T-helper 1 cell treated with Interleukin-12 subunit alpha and Interleukin-12 subunit beta and Interleukin-4 antibody, amounts not matched to agents 30 μg/mL and 1 μg/mL, for 36 hours (primary cell): ENCODE measurements at regions not wholly inside any gene's neighbourhood (a gene's known extent, or its start where the extent isn't known, plus 50 kb on each side); places are given as distances from the start of the nearest gene placed in this dataset.
"Not testable (repeated sequence)": the region's sequence is repeated elsewhere in the genome, so short reads cannot be mapped to it uniquely, and the experiment has no call there.

Source experiments
- H3K27ac Mint-ChIP-seq: one replicate; pipeline ENCODE4 v1.8.0; 2021; ENCODE audit warnings: mild to moderate bottlenecking, mixed read lengths
- H3K27me3 Mint-ChIP-seq: one replicate; pipeline ENCODE4 v1.8.0; 2021; ENCODE audit warnings: low read depth, mixed read lengths
- H3K36me3 Mint-ChIP-seq: one replicate; pipeline ENCODE4 v1.8.0; 2021; ENCODE audit warnings: low read depth, mixed read lengths
- H3K4me1 Mint-ChIP-seq: one replicate; pipeline ENCODE4 v1.8.0; 2021; ENCODE audit warnings: low read depth, mixed read lengths
- H3K4me3 Mint-ChIP-seq: one replicate; pipeline ENCODE4 v1.8.0; 2021; ENCODE audit warnings: mild to moderate bottlenecking, moderate library complexity, mixed read lengths
- H3K9me3 Mint-ChIP-seq: one replicate; pipeline ENCODE4 v1.8.0; 2021; ENCODE audit warnings: mixed read lengths

DNA sequence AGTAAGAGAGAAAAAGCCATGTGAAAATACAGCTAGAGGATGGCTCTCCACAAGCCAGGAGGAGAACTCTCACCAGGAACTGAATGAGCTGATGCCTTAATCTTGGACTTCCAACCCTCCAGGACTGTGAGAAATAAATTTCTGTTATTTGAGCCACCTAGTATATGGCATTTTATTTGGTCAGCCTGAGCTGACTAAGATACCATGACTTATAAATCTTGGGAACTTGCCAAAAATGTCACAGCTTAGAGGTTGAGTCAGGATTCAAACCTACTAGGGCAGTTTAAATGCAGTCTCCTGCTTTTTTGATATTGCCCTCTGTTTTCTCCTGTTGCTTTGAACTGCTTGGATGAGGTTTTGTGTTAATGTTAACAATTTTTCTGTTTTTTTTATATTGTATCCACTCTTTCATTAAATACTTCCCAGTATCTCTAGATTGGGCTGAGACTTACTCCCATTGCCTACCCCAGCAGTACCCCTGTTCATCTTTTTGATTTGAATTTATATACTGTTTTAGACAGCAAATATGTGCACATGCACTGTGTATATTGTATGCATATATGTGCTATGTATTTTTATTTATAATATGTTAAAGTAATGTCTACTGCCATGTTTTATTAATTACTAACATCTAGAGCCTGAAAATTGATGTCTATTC, 1223.2 kb downstream of the OTOL1 start:
- Mint-ChIP-seq H3K36me3 (no peaks in the 10 kb centered on the region), H3K27ac (no peak overlapping the region)

DNA sequence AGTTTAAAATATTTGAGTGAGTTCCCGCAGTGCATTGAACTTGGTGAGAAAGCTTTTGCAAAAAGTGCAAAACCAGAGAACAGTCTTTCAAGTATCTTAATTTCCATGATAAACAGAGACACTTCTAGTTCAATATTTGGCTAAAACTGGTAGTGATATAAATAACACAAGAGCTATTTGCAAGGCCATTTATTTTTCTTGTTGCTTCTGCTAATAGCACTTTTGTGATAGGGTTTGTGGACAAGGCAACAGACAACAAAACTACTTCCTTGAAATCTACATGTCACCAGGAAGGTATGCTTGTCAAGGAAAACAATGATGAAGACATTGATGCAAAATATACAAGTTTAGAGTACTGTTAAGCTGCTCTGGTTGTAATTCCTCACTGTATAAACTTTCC, 1225.1 kb downstream of the OTOL1 start:
- H3K9me3 Mint-ChIP-seq = no peaks in the 10 kb centered on the region
- H3K36me3 Mint-ChIP-seq = no peaks in the 10 kb centered on the region
- no peaks in the 10 kb centered on the region for H3K4me1 Mint-ChIP-seq
- no peak overlapping the region for H3K4me3 Mint-ChIP-seq
- no peaks in the 10 kb centered on the region for H3K27me3 Mint-ChIP-seq
- H3K27ac Mint-ChIP-seq = no peak overlapping the region

More for the DNA sequence above, 1223.2 kb downstream of the OTOL1 start:
- Mint-ChIP-seq H3K9me3 (no peaks in the 10 kb centered on the region), H3K27me3 (no peaks in the 10 kb centered on the region), H3K4me3 (no peak overlapping the region), H3K4me1 (no peaks in the 10 kb centered on the region)

DNA sequence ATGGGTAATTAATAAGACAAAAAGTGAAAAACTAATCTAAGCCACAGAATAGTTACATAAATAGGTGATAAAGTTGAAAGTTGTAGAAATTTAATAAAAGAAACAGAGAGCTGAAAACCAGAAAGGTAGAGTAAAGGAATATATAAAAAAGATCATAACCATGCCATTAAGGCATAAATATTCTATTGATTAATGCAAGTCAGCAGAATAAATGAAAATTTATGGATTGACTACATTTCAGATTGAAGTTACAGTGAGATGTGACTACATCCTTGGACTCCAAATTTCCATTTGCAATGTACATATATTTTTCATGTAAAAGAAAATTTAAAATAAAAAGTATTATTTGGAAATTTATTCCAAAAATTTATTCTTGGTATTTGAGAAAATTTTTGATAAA, 1225.7 kb downstream of the OTOL1 start:
- no peak overlapping the region for H3K27ac Mint-ChIP-seq
- H3K9me3 Mint-ChIP-seq = no peaks in the 10 kb centered on the region
- H3K36me3 Mint-ChIP-seq = no peaks in the 10 kb centered on the region
- H3K4me1 Mint-ChIP-seq = no peaks in the 10 kb centered on the region
- no peaks in the 10 kb centered on the region for H3K27me3 Mint-ChIP-seq
- no peak overlapping the region for H3K4me3 Mint-ChIP-seq

DNA sequence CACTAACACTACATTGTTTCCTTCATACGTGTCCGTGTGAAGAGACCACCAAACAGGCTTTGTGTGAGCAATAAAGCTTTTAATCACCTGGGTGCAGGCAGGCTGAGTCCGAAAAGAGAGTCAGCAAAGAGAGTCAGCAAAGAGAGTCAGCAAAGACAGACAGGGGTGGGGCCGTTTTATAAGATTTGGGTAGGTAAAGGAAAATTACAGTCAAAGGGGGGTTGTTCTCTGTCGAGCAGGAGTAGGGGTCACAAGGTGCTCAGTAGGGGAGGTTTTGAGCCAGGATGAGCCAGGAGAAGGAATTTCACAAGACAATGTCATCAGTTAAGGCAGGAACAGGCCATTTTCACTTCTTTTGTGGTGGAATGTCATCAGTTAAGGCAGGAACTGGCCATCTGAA, 1226.2 kb downstream of the OTOL1 start:
- H3K27ac Mint-ChIP-seq, H3K9me3 Mint-ChIP-seq, H3K4me1 Mint-ChIP-seq, H3K36me3 Mint-ChIP-seq, H3K4me3 Mint-ChIP-seq, H3K27me3 Mint-ChIP-seq: not testable (repeated sequence)

DNA sequence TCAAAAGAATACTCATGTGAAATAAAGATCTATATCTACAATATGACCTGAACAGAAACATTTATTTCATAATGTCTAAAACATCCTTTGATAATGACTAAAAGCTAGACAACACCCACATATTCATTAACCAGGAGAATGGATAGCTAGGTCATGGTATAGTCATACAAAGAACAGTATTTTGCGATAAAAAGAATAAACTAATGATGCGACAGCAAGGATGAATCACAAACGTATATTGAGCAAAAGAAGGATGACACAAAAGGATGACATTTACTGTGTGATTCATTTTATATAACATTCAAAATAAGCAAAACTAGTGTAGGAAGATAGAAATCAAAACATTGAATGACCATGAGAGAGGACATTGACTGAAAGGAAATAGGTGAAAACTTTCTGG, 1233.1 kb downstream of the OTOL1 start:
- H3K4me3 Mint-ChIP-seq = no peak overlapping the region
- peaks cover 4% of the 10 kb centered on the region for H3K9me3 Mint-ChIP-seq
- H3K27me3 Mint-ChIP-seq = no peaks in the 10 kb centered on the region
- no peaks in the 10 kb centered on the region for H3K36me3 Mint-ChIP-seq
- H3K4me1 Mint-ChIP-seq = no peaks in the 10 kb centered on the region
- no peak overlapping the region for H3K27ac Mint-ChIP-seq

DNA sequence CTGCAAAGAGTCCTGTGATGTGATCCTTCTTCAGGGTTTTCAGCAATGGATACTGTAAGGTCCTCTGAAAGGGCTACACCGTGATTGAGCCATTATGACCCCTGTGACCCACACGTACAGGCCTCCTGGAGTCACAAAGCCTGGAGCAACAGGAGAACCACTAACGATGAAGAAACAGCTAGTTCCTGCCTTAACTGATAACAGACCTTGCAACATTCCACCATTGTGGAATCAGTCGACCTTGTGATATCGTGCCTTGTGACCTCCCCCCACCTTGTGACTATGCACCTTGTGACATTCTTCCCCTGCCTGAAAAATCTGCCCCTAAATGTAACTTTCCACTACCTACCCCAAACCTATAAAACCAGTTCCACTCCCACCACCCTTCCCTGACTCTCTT, 1235.4 kb downstream of the OTOL1 start:
- H3K9me3 Mint-ChIP-seq, H3K27ac Mint-ChIP-seq, H3K4me3 Mint-ChIP-seq, H3K27me3 Mint-ChIP-seq, H3K36me3 Mint-ChIP-seq, H3K4me1 Mint-ChIP-seq: not testable (repeated sequence)

DNA sequence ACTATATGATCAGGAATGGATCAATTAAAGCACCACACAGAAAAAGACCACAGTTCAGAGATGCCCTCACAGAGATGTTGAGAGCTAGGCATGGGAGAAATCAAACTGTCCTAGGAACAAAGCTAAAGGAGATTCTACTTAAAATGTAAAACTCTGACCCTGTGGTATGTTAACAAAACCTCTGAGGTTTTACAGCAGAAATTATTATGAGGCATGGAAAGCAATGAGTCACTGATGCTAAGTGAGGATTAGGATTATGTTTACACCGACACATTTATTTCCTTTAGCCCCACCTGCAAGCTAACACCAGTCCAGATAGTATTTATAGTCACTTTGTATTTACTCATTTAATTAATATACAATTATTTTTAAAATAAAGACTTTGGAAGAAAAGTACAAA, 1242.2 kb downstream of the OTOL1 start:
- Mint-ChIP-seq H3K4me1 (no peaks in the 10 kb centered on the region), H3K27me3 (no peaks in the 10 kb centered on the region), H3K9me3 (no peaks in the 10 kb centered on the region)

DNA sequence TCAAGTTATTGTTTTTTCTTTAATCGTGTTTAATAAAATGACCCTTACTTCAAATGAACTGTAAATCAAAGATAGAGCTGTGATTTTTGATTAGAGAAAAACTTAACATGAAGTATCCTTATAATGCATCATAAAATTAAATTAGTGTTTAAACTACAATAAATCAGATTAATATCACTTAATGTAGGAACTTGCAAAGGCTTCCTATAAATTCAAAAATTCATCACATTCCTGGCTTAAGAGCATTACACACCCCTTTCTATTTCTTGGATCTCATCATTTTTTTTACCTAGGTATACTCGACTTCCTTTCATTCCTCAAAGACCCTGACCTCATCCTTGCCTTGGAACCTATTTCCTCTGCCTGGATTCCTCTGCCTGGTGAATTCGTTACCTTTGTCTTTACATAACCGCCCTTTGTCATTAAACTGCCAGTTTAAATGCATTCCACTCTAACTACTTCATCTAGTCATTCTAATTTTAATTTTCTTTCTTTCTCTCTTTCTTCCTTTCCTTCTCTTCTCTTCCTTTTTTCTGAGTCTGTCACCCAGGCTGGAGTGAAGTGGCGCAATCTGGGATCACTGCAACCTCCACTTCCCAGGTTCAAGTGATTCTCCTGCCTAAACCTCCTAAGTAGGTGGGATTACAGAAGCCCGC, 1244.5 kb downstream of the OTOL1 start:
- no peak overlapping the region for H3K4me3 Mint-ChIP-seq
- no peaks in the 10 kb centered on the region for H3K36me3 Mint-ChIP-seq
- no peaks in the 10 kb centered on the region for H3K9me3 Mint-ChIP-seq
- no peaks in the 10 kb centered on the region for H3K27me3 Mint-ChIP-seq
- no peak overlapping the region for H3K27ac Mint-ChIP-seq
- no peaks in the 10 kb centered on the region for H3K4me1 Mint-ChIP-seq

More for the DNA sequence above, 1242.2 kb downstream of the OTOL1 start:
- Mint-ChIP-seq H3K36me3 (no peaks in the 10 kb centered on the region), H3K4me3 (no peak overlapping the region), H3K27ac (no peak overlapping the region)

DNA sequence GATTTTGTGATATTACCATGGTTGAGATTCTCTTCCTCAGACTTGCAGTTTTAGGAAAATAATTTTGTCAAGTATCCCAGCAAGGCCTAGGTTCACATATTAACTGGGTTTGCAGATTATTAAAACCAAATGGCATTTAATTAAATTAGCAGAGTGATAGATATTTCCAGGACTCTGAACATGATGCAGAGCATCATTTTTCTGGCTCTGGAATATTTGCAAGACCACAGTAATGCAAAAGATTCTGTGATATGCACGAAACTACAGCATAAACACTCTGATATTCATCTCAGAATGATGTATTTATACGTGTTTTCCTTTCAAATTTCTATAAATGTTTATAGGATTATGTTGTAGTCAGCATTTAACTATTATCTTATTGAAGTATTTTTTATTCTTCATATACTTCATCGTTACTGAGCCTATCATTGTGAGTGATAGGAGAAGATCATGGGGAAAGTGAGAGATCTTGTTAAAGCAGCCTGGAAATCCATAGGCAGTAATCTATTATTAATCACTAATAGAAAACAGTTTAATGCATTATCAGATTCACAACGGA, 1245.6 kb downstream of the OTOL1 start:
- Mint-ChIP-seq H3K4me3 (no peak overlapping the region), H3K36me3 (no peaks in the 10 kb centered on the region), H3K9me3 (peaks cover under 1% of the 10 kb centered on the region), H3K4me1 (no peaks in the 10 kb centered on the region), H3K27ac (no peak overlapping the region), H3K27me3 (no peaks in the 10 kb centered on the region)

DNA sequence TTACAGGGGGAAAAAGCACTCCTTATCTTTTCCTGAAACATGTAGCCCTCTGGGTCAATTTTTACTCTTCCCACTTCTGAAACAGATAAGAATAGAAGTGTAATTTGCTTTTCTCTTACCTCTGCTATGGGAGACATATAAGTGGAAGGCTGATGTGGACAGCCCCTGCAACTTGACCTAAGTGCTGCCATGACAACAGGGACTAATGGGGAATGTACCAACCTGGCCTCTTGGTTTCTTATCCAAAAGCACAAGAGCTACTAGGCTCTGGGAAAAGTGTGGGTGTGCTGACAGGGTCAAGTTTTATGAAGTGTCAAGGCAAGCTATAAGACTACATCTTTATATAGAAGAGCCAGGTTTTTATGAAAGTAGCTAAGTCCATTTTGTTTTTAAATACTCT, 1246.5 kb downstream of the OTOL1 start:
- H3K27me3 Mint-ChIP-seq = no peaks in the 10 kb centered on the region
- H3K4me1 Mint-ChIP-seq = no peaks in the 10 kb centered on the region
- no peak overlapping the region for H3K4me3 Mint-ChIP-seq
- peaks cover 3% of the 10 kb centered on the region for H3K9me3 Mint-ChIP-seq
- H3K36me3 Mint-ChIP-seq = no peaks in the 10 kb centered on the region
- no peak overlapping the region for H3K27ac Mint-ChIP-seq

DNA sequence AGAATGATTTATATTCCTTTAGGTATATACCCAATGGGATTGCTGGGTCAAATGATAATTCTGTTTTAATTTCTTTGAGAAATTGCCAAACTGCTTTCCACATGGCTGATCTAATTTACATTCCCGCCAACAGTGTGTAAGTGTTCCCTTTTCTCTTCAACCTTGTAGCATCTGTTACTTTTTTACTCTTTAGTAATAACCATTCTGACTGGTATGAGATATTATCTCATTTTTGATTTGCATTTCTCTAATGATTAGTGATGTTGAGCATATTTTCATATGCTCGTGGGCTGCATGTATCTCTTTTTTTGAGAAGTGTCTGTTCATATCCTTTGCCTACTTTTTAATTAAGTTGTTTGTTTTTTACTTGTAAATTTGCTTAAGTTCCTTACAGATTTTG, 1264.2 kb downstream of the OTOL1 start:
- no peaks in the 10 kb centered on the region for H3K4me1 Mint-ChIP-seq

DNA sequence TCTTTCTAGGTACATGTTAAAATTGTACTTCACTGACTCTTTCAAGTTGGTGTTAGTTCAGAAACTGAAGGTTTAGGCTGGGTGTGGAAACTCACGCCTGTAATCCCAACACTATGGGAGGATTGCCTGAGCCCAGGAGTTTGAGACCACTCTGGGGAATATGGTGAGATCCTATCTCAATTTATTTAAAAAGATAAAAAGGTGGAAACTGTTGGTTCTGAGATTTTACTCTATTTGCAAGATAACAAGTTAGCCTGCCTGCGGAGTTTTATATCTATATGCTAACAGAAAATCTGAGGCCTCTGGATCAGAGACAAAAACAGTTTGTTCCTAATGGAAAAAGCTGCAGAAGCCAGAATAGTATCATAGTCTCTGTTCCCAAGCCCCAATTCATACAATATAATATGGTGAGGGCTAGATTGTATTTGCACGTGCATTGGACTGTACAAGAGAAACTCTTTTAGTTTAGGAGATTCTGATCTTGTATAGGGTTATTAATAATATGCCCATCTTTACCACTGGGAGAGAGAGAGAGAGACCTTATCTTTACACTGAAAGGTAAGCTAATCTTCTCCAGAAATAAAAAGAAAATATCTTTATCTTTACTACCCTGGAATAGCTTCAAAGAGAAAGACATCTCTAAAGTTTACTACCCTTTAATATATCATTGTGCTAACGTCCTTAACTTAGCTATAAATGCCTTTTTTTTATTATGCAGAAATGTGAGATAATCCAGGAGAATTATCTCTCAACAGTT, 1267.6 kb downstream of the OTOL1 start:
- Mint-ChIP-seq H3K36me3 (no peaks in the 10 kb centered on the region), H3K4me3 (no peak overlapping the region), H3K27ac (no peak overlapping the region), H3K27me3 (no peaks in the 10 kb centered on the region), H3K4me1 (no peaks in the 10 kb centered on the region), H3K9me3 (no peaks in the 10 kb centered on the region)

More for the DNA sequence above, 1264.2 kb downstream of the OTOL1 start:
- Mint-ChIP-seq H3K27ac (no peak overlapping the region), H3K4me3 (no peak overlapping the region), H3K36me3 (no peaks in the 10 kb centered on the region), H3K27me3 (no peaks in the 10 kb centered on the region), H3K9me3 (no peaks in the 10 kb centered on the region)

DNA sequence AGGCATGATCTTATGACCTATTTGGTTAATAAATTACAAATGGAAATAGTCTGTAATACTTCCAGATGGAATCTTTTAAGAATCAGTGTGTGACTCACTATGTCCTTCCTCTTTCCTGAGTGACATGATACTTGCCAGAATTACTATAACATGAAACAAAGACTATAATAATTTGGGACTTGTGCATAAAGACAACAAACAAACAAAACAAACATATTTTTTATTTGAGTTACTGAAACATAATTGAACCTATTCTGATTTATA, 1268.1 kb downstream of the OTOL1 start:
- Mint-ChIP-seq H3K4me3 (no peak overlapping the region), H3K36me3 (no peaks in the 10 kb centered on the region), H3K27ac (no peak overlapping the region), H3K4me1 (no peaks in the 10 kb centered on the region), H3K27me3 (no peaks in the 10 kb centered on the region), H3K9me3 (no peaks in the 10 kb centered on the region)

DNA sequence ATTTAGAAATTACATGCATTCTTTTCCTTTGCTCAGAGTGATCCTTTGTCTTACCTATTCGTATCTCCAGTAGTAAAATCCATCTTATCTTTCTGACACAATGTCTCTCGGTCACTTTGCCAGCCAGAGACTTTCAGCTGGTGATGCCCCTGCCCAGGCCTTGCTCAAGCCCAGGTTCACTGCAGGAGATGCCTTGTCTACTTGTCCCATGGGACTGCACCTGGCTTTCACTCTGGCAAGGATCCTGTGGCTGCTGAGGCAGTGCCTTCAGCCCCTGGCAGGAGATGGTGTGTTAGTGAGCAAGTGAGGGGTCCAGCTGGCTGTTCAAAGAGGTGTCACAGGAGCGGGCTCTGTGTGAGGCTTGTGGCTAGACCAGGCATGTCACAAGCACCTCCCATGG, 1268.9 kb downstream of the OTOL1 start:
- no peaks in the 10 kb centered on the region for H3K27me3 Mint-ChIP-seq
- H3K9me3 Mint-ChIP-seq = no peaks in the 10 kb centered on the region
- H3K4me1 Mint-ChIP-seq = no peaks in the 10 kb centered on the region
- H3K4me3 Mint-ChIP-seq = no peak overlapping the region
- no peak overlapping the region for H3K27ac Mint-ChIP-seq
- no peaks in the 10 kb centered on the region for H3K36me3 Mint-ChIP-seq

DNA sequence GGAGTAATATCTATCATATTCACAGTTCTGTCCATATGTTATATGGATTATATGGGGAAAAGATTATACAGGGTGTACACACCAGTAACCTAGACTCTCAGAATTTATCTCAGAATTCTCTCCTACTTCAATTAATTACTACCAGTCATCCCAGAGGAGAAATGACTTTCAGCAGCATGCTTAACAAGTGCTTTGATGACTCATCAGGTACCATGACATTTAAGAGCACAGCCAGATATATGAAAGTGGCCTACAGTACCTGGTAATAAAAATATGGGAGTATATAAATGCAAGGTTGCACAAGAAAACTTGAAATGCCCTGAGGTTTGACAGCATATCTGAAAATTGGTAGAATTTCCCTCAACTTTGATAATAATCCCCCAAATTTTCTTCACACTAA, 1273.0 kb downstream of the OTOL1 start:
- no peak overlapping the region for H3K4me3 Mint-ChIP-seq
- H3K27ac Mint-ChIP-seq = no peak overlapping the region
- no peaks in the 10 kb centered on the region for H3K9me3 Mint-ChIP-seq
- H3K4me1 Mint-ChIP-seq = no peaks in the 10 kb centered on the region
- H3K27me3 Mint-ChIP-seq = no peaks in the 10 kb centered on the region
- no peaks in the 10 kb centered on the region for H3K36me3 Mint-ChIP-seq
